H1 (cell line): ENCODE measurements at regions not wholly inside any gene's neighbourhood (a gene's known extent, or its start where the extent isn't known, plus 50 kb on each side); places are given as distances from the start of the nearest gene placed in this dataset.

Experiments used
- CTCF ChIP-seq, 3 experiments: IDR thresholded peaks; 1 replicate in 2 of 3; 2 replicates in 1 of 3; pipeline versions ENCODE4 v1.5.1 to v1.6.1; 2011; ENCODE audit warnings: low read length in 3 of 3, mild to moderate bottlenecking in 3 of 3, inconsistent platforms in 2 of 3, low read depth in 1 of 3, moderate library complexity in 1 of 3; ENCODE audit not compliant: insufficient read depth in 1 of 3; ENCODE audit errors: control extremely low read depth in 1 of 3
- GTF2F1 ChIP-seq: IDR thresholded peaks from 2 replicates; pipeline ENCODE4 v1.6.1; 2012; ENCODE audit warnings: low read depth, low read length, improper control_type of control experiment, borderline replicate concordance
- SIN3A ChIP-seq, 2 experiments: IDR thresholded peaks in 1 of 2; conservative IDR thresholded peaks in 1 of 2; 2 replicates each; pipeline ENCODE4 v1.6.1; 2011 to 2012; ENCODE audit warnings: low read length in 2 of 2, improper control_type of control experiment in 1 of 2, low read depth in 1 of 2, mild to moderate bottlenecking in 1 of 2
- ZNF274 ChIP-seq: IDR thresholded peaks from 2 replicates; pipeline ENCODE4 v1.7.0; 2012; ENCODE audit warnings: low read length, borderline replicate concordance; ENCODE audit errors: extremely low read depth

- TF ChIP-seq GTF2F1 (no peak), CTCF (IDR thresholded peaks at IDR 0.05; ENCODE audit: control extremely low read depth in 1 of 3, insufficient read depth in 1 of 3, low read depth in 1 of 3, low read length in 3 of 3) (no peak), SIN3A (conservative IDR thresholded peaks at IDR 0.05 in 1 of 2, IDR thresholded peaks at IDR 0.05 in 1 of 2; ENCODE audit: low read depth in 1 of 2, low read length in 2 of 2) (no peak), ZNF274 (no peak)
These were observed 573.4 kb downstream of the ETV1 start for GRCh38 chr7:13416071-13416470.
